NCI-H2227 (cell line): ENCODE measurements at regions not wholly inside any gene's neighbourhood (a gene's known extent, or its start where the extent isn't known, plus 50 kb on each side); places are given as distances from the start of the nearest gene placed in this dataset.
A peak's percentile ranks its signal among the peaks of the same experiment; 100 is the strongest.

Experiments
- DNase-seq: peaks from one replicate; lab custom pipeline; 2025; ENCODE audit not compliant: unreplicated experiment; lab: John Stamatoyannopoulos, UW

DNA sequence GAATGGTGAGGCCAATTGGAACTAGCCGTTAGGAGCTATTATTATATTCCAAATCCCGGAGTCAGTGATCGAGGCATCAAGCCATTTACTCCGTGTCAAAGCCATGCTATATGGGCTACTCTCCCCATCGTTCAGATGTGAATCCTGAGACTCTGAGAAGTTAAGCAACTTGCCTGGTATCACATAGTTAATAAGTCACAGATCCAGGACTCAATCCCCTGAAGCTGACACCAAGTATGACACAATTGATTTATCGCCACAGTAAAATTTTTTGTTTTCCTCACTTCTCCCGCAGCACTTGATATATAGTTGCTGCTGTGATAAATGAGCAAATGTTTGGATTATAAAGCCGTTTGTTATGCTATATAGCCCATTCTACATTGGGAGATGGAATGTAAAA, 50.8 kb upstream of the TSHZ2 start:
- DNase-seq, result no peak

DNA sequence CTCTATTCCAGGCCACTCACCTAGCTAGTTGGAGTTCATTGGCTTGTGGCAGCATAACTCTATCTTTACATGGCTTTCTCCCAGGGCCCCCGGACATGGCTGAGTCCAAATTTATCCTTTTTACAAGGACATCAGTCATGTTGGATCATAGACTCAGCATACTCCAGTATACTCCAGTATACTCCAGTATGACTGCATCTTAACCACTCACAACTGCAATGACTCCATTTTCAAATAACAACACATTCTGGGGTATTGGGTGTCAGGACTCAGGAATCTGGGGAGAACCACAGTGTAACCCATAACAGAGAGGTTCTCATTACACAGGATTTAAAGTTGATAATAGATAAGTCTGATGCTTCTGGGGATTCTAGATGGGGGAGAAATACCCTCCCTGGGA, 53.8 kb upstream of the TSHZ2 start:
- no peak for DNase-seq

DNA sequence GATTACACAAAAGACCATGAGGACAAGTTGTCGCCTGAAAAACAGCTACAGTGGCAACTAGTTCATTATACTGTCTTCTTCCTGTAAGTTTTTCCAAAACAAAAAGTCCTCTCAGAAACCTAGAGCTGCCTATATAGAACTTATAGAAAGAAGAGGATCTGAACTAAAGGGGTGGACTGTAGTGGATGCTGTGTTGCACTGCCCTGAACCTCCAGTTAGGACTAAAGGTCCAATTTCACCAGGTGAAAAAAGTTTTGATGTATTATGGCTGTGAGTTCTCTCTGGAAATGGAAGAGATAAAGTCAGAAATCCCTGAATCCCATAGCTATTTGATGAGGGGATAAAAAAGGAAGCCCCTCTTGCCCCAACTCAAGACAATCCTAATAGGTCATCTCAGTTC, 56.6 kb upstream of the TSHZ2 start:
- no peak for DNase-seq

DNA sequence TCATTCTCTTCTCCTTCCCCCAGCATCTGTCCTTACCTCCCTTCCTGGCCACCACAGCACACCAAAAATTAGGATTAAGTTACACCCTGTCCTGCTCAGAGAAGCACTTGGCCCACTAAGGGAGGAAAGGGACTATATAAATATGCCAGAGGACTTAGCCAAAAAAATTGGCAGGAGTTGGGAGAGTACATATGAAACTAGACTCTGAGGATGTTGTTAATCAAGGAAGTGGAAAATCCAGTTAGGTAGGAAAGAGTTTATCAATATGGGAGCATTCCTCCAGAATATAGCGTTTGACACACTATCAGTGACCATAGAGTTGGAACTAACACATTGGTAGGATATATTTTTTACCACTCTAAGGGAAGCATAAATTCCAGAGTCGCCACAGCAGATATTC, 57.3 kb upstream of the TSHZ2 start:
- DNase-seq, result no peak

DNA sequence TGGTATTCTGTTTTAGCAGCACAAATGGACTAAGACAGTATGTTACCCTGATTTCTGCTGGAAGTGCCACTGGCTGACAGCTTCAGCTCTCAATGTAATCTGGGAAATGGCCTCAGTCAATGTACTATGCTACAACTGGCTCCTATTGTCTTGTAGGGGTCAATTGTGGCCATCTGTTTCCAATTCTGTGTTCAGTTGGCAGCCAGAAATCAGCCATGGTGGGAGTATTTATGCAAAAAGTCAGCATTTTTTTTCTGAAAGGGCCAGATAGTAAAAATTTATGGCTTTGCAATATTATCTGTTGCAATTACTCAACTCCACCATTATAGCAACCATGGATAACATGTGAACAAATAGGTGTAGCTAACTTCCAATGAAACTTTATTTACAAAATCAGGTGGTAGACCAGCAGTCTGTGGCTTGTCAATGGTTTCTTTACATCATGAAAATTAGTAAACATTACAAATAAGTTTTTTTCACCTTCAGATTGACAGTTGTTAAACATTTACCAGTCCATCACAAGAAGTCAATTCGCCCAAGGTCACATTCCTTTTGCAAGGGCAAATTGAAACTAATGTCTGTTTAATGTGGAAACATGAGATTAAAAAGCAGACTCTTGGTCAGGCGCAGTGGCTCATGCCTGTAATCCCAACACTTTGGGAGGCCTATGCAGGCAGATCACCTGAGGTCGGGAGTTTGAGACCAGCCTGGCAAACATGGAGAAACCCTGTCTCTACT, 58.3 kb upstream of the TSHZ2 start:
- DNase-seq, result no peak

DNA sequence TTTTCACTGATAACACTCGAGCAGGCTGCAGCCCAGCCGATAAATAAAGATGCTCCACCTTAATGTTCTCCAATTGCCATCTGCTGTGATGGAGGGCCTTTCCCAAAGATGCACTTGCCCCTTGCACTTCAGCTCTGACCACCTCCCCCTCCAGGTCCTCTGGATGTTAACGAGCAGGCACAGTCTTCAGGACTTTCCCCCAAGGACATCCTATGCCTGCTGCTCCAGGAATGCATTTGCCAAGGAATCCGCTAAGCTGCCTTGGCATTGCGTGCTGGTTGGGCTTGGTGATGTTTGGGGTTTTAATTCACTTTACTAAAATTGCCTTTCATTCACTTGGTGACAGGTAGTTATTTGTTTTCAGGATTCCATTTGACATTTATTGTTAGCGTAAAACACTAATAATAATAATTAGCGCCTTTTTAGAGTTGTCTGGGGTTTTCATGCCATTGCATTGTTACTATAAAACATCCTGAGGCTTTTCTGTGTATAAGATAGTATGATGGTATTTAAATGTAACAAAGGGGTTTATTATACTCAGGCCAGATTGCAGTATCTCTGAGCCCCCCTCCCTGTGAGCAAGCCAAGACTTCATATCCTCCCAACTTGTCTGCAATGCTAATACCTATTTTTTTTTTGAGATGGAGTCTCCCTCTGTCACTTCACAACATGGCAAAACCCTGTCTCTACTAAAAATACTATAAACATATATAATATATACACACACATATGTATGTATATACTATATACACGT, 66.7 kb upstream of the TSHZ2 start:
- DNase-seq, result peak; percentile 76

DNA sequence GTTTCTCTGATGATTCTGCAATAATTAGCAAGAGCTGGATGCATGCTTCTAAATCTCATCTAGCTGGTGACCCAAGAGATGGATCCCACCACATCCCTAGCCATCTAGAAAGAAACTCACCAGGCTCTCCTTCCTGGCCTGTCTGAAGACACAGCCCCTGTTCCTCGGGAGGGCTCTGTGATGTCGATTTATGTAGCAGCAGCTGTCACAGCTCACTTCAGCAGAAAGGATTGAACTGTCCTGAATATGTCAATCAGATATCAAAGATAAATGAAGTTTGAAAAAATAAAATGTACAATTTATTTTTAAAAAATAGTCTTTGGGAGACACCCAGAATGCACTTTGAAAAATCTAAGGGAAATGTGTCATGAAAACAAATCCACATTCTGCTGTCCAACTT, 67.3 kb upstream of the TSHZ2 start:
- DNase-seq, result no peak

DNA sequence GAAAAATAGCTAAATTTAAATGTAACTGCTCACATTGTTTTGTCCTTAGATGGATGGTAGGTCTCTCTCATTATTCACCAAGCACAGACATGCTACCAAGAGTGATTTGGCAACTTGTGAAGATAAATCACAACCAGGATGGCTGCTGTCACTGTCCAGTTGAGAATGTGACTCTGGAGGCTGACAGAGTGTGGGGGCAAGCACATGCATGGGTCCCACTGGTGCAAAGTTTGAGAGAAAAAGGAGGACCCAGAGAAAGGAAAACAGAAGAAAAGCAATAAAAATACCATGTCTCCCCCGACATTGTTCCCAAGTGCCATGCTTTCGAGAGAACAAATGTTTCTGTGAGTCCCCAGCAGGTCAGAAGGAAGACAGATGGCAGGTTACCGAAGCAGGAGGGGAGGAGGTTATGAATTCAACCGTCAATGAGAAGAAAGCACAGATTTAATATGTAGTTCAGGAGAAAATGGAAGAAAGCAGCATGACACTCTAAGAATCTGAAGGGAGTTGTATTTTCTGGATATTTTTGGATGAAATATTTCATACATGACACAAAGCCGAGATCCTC, 73.0 kb upstream of the TSHZ2 start:
- DNase-seq, result no peak

DNA sequence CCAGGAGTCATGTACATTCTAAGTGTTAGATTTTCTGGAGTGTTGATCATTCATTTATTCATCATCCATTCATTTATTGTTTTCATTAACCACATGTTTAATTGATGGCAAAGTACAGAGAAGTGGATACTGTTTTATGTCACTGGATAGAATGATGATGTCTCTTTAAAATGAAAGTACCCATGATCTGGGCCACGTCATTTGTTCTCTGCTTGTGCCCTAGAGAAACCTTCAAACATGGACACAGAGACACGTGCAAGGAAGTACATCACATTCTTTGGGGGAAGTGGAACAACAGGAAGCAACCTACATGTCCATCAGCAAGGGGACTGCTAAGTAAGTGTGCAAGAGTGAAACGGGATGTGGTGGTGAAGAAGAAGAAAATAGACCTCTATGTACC, 75.8 kb upstream of the TSHZ2 start:
- DNase-seq, result no peak

DNA sequence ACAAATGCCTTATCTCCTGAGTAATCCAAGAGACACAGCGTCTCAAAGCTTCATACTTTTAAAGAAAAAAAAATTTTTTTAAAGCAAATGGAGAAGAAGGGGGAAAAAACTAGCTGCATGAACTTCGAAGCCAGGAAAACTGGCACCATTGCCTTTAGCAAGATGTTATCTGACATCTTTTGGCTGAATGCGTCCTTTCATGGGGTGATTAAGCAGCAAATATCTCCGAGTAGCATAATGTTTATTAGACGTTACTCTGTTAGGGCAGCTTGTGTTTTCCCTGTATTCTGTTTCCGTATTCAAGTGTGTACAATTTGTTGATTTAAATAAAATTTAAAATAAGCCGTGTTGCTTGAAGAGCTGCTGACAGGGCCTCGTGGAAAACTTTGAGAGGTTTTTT, 76.5 kb upstream of the TSHZ2 start:
- DNase-seq, result no peak

DNA sequence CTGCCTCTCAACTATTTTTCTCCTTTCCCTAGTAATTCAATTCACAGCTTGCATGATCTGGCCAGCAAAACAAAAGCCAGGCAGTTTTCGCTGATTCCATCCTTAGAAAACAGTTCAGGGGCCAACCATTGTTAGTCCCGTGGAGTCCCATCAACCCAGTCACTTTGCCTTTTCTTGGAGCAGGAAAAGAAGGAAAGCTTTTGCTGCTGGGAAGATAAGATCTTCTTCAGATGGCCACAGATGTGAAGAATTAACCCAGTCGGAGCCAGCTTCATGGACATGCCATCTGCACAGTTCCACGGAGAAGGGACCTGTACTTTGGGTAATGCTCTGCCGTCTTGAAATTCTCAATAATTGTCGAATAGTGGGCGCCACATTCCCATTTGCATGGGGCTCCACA, 76.9 kb upstream of the TSHZ2 start:
- no peak for DNase-seq

DNA sequence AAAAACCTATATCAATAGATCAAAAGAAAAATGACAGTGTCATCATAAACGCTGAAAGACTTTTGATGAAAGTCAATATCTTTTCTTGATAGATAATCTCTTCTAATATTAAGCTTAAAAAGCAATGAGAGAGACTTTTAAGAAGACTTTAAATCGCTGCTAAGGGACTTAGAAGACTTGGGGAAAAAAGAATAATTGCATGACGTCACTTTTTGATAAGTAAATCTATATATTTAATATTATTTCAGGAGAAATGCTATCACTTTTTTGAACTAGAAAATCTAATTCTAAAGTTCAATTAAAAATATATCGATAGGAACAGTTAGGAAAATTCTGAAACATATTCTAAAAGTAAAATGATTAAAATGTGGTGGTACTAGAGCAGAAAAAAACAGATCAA, 78.7 kb upstream of the TSHZ2 start:
- no peak for DNase-seq

DNA sequence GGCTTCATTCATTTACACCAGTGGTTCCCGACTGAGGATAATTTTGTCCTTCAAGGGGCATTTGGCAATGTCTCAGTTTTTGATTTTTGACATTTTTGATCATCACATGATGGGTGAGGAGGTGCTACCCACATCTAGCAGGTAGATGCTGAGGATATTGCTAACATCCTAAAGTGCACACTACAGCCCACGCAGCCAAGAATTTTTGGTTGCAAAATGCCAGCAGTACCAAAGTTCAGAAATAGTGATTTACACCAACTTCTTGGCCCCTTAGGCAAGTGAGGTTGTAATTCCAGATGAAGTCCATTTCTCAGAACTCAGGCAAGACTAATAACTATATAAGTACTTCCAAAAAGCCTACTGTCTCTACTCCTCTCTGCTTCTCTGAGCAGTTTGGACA, 80.1 kb upstream of the TSHZ2 start:
- no peak for DNase-seq

DNA sequence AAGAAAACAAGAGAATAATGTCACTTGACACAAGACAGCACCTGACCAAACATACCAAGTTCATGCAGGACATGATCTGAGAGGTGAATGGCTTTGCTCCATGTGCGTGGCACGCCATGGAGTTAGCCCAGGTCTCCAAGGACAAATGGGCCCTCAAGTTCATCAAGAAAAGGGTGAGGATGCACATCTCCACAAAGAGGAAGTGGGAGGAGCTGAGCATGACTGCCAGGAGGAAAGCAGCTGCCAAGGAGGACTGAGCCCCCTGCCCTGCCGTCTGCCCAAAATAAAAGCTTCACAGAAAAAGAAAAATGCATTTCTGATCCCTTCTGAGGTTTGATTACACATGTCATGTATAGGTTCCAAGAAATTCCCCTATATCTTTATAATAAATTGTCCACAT, 82.0 kb upstream of the TSHZ2 start:
- no peak for DNase-seq

DNA sequence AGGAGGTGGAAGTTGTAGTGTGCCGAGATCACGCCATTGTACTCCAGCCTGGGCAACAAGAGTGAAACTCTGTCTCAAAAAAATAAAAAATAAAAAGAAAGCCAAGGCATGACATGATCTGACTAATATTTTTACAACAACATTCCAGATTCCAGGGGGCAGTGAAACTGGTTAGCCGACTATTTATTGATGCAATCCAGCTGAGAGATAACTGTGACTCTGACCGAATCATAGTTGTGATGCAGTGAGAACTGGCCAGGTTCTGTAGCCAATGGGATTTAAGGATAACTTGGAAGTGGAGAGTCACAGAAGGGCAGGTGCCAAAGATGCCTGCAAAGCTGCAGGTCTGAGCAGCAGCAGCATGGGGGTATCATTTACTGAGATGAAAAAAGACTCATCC, 82.9 kb upstream of the TSHZ2 start:
- DNase-seq, result no peak

DNA sequence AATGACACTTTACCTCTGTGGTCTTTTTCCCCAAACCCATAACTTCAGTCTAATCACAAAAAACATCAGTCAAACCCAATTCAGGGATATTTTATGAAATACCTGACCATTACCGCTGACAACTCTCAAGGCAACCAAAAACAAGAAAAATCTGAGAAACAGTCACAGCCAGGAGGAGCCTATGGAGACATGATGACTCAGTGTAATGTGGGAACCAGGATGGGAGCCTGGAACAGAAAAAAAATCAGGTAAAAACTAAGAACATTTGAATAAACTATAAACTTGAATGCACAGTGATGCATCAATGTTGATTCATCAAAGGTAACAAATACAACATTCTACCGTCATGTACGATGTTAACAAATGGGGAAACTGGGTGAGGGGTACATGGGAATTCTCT, 84.1 kb upstream of the TSHZ2 start:
- DNase-seq, result no peak

DNA sequence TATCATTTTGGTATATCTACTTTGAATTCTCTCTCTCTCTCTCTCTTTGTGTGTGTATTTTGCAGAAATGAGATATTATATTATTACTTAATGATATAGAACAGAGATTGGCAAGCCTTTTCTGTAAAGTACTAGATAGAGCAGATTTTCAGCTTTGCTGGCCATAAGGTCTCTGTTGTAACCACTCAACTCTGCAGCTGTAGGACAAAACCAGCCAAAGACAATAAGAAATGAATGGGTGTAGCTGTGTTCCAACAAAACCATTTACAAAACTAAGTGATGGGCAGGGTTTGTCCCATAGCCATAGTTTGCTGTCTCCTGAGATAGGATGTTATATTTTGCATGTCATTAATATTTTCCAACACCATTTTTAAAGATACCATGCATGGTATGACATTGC, 91.2 kb upstream of the TSHZ2 start:
- DNase-seq, result no peak

DNA sequence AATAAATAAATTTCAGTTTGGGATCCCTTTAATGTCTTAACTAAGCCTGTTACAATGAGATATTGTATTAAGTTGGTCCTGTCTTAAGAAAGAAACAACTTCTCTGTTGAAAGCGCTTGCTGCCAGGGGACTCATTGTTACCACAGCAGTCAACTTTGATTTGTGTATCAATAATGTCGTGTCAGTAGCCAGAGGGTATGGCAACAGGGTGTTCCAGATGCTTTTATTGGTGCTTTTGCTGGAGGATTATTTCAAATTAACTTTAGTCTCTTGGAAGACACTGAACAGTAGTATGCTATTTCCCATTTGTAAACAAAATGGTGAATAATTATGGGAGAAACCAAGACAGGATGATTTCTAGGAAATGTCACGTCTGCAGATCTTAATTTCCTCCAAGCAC, 91.9 kb upstream of the TSHZ2 start:
- DNase-seq, result no peak

DNA sequence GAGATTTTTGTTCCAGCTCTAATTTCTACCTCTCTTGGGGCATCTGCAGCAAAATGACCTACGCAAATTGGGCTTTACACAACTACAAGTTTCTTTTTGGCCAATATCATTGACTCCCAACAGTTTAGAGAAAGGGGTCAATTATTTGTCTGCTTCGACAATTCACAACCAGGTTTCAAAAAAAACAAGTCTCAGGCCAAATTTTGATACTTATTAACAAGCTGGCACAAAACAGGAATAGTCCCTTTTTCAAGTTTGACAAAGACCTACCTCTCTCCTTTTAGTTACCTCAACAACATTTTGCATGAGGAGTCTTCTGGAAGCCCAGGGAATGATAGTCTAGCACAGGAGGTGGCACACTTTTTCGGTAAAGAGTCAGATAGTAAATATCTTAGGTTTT, 97.9 kb upstream of the TSHZ2 start:
- DNase-seq, result no peak

DNA sequence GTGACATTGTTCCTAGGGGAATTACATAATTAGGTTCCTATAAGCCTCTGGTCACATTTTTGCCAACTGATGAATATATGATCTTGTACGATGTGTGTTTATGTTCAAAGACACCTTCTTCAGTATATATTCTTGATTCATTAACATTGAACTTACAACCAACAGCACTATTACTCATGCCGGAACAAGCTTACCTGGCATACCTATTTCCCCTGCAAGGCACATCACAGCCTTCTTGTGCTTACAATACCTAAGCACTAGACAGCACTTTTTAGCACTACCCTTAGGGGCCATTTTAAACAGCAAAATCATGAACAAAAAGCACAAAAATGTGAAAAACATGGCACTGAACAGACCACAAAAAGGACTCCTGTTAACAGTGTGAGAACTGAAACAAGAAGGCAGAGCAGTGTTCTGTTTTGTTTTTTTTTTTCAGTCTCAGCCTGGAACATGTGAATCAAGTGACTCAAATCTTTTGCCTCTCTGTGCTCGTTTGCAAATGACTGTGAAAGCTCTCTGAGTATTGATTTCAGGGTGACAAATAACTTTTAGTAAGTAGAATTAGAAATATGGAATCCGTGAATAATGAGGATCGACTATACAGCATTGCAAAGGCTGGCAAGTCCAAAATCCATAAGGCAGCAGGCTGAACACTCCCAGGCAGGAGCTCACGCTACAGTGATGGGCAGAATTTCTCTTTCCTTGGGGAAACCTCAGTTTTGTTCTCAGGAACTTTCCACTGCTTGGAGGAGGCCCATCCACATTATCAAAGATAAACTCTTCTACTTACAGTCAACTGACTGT, 102.3 kb upstream of the TSHZ2 start:
- no peak for DNase-seq

DNA sequence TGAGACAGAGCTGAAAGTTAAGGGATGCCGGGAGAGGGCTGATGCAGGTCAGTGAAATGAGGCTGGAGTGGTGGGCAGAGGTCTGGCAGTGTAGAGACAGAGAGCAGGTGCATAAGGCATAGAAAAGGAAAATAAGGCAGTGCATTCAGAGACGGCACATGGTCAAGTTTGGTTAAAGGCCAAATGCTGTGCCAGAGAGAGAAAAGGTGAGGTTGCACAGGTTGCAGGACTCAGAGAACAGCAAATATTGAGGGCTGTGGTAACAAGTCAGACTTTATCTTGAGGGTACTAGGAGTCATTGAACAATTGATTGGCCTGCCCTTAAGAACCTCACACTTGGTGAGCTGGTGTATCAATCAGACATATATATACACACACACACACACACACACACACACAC, 102.9 kb upstream of the TSHZ2 start:
- no peak for DNase-seq

DNA sequence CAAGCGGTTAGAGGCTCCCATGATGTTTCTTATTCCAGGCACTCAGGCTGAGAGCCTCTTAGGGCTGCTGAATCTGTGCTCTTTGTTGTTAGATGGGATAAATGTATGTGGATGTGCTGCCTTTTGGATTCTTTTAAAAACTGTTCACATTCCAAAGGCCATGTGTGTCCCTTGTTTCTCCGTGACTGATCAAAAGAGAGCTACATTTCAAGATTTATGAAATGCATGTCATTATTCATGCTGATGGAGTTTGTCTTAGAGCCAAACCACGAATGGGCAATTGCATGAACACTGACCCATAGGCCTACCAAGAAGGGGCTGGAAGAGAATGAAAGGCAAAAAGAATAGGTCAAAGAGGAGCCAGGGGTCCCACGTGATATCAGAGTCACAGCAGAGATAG, 104.9 kb upstream of the TSHZ2 start:
- no peak for DNase-seq
